ENCODE measurements at regions not wholly inside any gene's neighbourhood (a gene's known extent, or its start where the extent isn't known, plus 50 kb on each side); places are given as distances from the start of the nearest gene placed in this dataset.

DNA sequence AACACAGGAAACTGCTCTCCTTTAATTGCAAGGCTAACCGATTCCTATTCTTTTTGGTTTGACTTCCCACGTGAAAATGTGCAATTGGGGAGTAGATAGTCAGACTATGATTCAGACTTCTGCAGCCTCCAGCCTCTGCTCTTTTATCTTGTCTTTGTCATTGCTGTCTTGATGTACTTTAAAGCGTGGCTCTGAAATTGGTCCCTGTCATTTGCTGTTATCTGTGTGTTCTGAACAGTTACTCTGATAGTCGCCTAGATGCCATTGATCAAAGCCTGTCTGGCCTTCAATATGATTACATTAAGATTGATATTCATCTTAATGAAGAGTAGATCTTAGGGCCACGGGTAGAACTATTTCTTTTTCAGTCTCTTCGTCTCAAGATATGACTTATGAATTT is 799.2 kb downstream of the REEP3 start:
- Histone ChIP-seq H3K9ac (ENCODE audit: insufficient read depth, low read depth, low read length) (no peak overlapping the region), H3K9me3 (ENCODE audit: low read length) (peaks cover 10% of the 10 kb centered on the region; the same call in 1 of the 2 replicates), H3K27ac (ENCODE audit: extremely low read length, insufficient read depth, low read length) (no peak overlapping the region), H3K4me1 (ENCODE audit: insufficient read depth, low read length) (no peaks in the 10 kb centered on the region), H3K4me2 (ENCODE audit: low read depth, low read length) (no peak overlapping the region), H4K20me1 (ENCODE audit: insufficient read depth, low read length) (no peaks in the 10 kb centered on the region), H3K79me2 (ENCODE audit: insufficient read depth, low read length) (no peaks in the 10 kb centered on the region), H3K36me3 (replicated peaks in 1 of 2; ENCODE audit: control insufficient read depth in 1 of 2, insufficient read depth in 2 of 2, low read length in 2 of 2) (no peaks in the 10 kb centered on the region), H3K27me3 (ENCODE audit: control insufficient read depth in 1 of 2, insufficient read depth in 2 of 2, low read length in 2 of 2) (no peaks in the 10 kb centered on the region), H2AFZ (ENCODE audit: low read length) (no peak overlapping the region), H3K4me3 (replicated peaks in 1 of 3; ENCODE audit: insufficient read depth in 1 of 3, low read depth in 2 of 3, low read length in 3 of 3) (no peak overlapping the region)
- FAIRE-seq (no peak), ATAC-seq (no peak), DNase-seq (ENCODE audit: low spot score) (no peak)
- TF ChIP-seq KDM2A (CRISPR knock-in tag; IDR thresholded peaks at IDR 0.05; ENCODE audit: borderline replicate concordance, low read depth): no peak
- no peak for TF ChIP-seq ZNF530 (CRISPR knock-in tag; IDR thresholded peaks at IDR 0.05; ENCODE audit: low read depth)
- ChIA-PET CTCF (ENCODE audit: low intra/inter-chr PET ratio, low total read pairs) (no interaction called here), POLR2A (no interaction called here)
- WGBS (ENCODE audit: low lambda C conversion rate): 7% methylated on average over 6 of the region's 6 CpGs
- in situ Hi-C loops (cut with HindIII; ENCODE audit: extremely low pct_ligation_motif_present, low pct_unique_long_range_greater_than_20kb): no loop called here
- intact Hi-C loops (cut with micrococcal nuclease; ENCODE audit: unreplicated experiment): no loop called here
- BruUV-seq (replicated peaks): no TSS peak

DNA sequence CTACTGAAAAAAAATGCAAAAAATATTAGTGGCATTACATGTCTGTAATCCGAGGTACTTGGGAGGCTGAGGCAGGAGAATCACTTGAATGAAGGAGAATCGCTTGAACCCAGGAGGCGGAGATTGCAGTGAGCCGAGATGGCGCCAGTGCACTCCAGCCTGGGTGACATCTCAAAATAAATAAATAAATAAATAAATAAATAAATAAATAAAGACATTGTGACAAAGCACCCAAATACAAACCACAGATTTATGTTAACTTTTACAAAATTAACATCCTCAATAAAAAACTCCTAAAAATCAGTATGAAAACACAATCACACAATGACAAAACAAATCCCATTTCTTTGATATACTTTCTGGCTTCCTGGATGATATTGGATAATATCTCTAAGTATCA is 808.3 kb downstream of the REEP3 start:
- Histone ChIP-seq H3K27ac (ENCODE audit: extremely low read length, insufficient read depth, low read length) (no peak overlapping the region), H3K9me3 (ENCODE audit: low read length) (peaks cover 3% of the 10 kb centered on the region; the same call in 1 of the 2 replicates), H3K4me3 (replicated peaks in 1 of 3; ENCODE audit: insufficient read depth in 1 of 3, low read depth in 2 of 3, low read length in 3 of 3) (no peak overlapping the region), H3K79me2 (ENCODE audit: insufficient read depth, low read length) (no peaks in the 10 kb centered on the region), H3K4me2 (ENCODE audit: low read depth, low read length) (no peak overlapping the region), H3K27me3 (ENCODE audit: control insufficient read depth in 1 of 2, insufficient read depth in 2 of 2, low read length in 2 of 2) (no peaks in the 10 kb centered on the region), H3K9ac (ENCODE audit: insufficient read depth, low read depth, low read length) (no peak overlapping the region), H3K4me1 (ENCODE audit: insufficient read depth, low read length) (no peaks in the 10 kb centered on the region), H2AFZ (ENCODE audit: low read length) (no peak overlapping the region), H3K36me3 (replicated peaks in 1 of 2; ENCODE audit: control insufficient read depth in 1 of 2, insufficient read depth in 2 of 2, low read length in 2 of 2) (no peaks in the 10 kb centered on the region), H4K20me1 (ENCODE audit: insufficient read depth, low read length) (no peaks in the 10 kb centered on the region)
- FAIRE-seq (no peak), DNase-seq (ENCODE audit: low spot score) (no peak), ATAC-seq (no peak)
- ChIA-PET CTCF (ENCODE audit: low intra/inter-chr PET ratio, low total read pairs) (no interaction called here), POLR2A (no interaction called here)
- WGBS (ENCODE audit: low lambda C conversion rate): 73% methylated on average over 5 of the region's 5 CpGs
- no TSS peak for BruUV-seq (replicated peaks)
- intact Hi-C loops (cut with micrococcal nuclease; ENCODE audit: unreplicated experiment) (no loop called here), in situ Hi-C loops (cut with HindIII; ENCODE audit: extremely low pct_ligation_motif_present, low pct_unique_long_range_greater_than_20kb) (no loop called here)
- TF ChIP-seq, protein P1, sequence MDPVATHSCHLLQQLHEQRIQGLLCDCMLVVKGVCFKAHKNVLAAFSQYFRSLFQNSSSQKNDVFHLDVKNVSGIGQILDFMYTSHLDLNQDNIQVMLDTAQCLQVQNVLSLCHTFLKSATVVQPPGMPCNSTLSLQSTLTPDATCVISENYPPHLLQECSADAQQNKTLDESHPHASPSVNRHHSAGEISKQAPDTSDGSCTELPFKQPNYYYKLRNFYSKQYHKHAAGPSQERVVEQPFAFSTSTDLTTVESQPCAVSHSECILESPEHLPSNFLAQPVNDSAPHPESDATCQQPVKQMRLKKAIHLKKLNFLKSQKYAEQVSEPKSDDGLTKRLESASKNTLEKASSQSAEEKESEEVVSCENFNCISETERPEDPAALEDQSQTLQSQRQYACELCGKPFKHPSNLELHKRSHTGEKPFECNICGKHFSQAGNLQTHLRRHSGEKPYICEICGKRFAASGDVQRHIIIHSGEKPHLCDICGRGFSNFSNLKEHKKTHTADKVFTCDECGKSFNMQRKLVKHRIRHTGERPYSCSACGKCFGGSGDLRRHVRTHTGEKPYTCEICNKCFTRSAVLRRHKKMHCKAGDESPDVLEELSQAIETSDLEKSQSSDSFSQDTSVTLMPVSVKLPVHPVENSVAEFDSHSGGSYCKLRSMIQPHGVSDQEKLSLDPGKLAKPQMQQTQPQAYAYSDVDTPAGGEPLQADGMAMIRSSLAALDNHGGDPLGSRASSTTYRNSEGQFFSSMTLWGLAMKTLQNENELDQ (CRISPR knock-in tag; IDR thresholded peaks at IDR 0.05; ENCODE audit: borderline replicate concordance): no peak
- TF ChIP-seq ZNF644 (CRISPR knock-in tag; IDR thresholded peaks at IDR 0.05; ENCODE audit: low read depth) (no peak), UBTF (CRISPR knock-in tag; IDR thresholded peaks at IDR 0.05) (no peak), GPN1 (CRISPR knock-in tag; IDR thresholded peaks at IDR 0.05; ENCODE audit: borderline replicate concordance) (no peak), TP53 (CRISPR knock-in tag; conservative IDR thresholded peaks at IDR 0.05) (no peak), NFE2 (CRISPR knock-in tag; IDR thresholded peaks at IDR 0.05) (no peak), FOXC1 (CRISPR knock-in tag; IDR thresholded peaks at IDR 0.05; ENCODE audit: borderline replicate concordance) (no peak), ISL2 (CRISPR knock-in tag; IDR thresholded peaks at IDR 0.05) (no peak), SIN3A (IDR thresholded peaks at IDR 0.05; ENCODE audit: borderline replicate concordance, low read depth, low read length) (no peak), ZNF782 (CRISPR knock-in tag; IDR thresholded peaks at IDR 0.05; ENCODE audit: borderline replicate concordance) (no peak), ZNF614 (CRISPR knock-in tag; IDR thresholded peaks at IDR 0.05; ENCODE audit: borderline replicate concordance) (no peak), NCOA5 (CRISPR knock-in tag; IDR thresholded peaks at IDR 0.05) (no peak), MED13 (CRISPR knock-in tag; IDR thresholded peaks at IDR 0.05) (no peak), IKZF4 (CRISPR knock-in tag; IDR thresholded peaks at IDR 0.05; ENCODE audit: borderline replicate concordance, low read depth, not compliant biosample characterization) (no peak), ZNF367 (CRISPR knock-in tag; IDR thresholded peaks at IDR 0.05; ENCODE audit: borderline replicate concordance) (no peak)

All from HepG2 (cell line).